ENCODE measurements at regions not wholly inside any gene's neighbourhood (a gene's known extent, or its start where the extent isn't known, plus 50 kb on each side); places are given as distances from the start of the nearest gene placed in this dataset.

DNA sequence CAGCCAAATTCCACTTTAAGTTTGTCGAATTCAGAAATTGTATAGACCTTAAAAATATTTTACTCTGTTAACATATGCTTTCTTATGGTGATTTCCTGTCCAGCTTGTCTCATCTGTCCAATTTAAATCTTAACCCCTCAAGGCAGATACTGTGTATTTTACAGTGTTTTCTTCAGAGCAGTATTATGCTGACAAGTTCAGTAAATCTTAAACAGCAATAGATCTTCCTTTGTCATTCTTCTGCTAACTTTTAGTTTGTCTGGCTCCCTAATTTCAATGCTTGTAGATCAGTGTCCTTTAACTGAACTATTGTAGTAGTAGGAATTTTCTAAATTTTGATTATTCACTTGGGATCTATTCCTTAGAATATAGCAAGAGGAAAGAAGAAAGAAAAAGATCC is 52.8 kb upstream of the MEIS1 start:
- DNase-seq (ENCODE audit: low read depth): no peak

DNA sequence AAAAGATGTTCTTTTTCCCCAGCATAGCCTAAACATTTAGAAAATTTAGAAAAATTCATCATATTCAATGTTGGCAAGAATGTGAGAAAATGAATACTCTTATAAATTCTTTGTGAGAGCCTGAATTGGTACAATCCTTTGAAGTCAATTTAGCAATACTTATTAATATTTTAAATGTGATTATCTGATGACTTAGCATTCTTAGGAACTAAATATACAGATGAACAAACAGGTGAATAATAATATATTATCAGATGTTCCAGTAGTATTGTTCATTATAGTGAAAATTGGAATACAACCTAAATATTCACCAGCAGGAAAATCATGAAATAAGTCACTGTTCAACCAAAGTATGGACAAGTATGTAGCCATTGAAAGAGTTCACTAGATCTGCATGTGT is 55.5 kb upstream of the MEIS1 start:
- no peak for DNase-seq (ENCODE audit: low read depth)

DNA sequence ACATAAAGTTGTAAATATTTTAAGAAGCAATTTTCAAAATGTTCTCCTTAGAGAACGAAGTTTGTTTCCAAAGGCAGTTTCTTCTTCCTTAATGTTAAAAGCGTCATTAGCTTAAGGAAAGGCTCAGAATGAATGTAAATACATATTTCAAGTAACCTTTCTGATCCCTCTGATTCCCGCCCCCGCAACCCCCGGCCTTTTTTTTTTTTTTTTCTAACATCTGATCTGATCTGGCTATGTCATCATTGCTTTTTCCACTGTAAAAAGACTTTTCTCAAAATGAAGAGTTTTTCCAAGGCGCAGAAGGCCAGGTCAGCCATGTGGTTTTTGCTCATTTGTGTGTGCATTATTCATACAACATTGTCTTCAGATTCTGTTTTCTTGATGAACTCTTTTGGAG is 57.1 kb upstream of the MEIS1 start:
- DNase-seq (ENCODE audit: low read depth): no peak

DNA sequence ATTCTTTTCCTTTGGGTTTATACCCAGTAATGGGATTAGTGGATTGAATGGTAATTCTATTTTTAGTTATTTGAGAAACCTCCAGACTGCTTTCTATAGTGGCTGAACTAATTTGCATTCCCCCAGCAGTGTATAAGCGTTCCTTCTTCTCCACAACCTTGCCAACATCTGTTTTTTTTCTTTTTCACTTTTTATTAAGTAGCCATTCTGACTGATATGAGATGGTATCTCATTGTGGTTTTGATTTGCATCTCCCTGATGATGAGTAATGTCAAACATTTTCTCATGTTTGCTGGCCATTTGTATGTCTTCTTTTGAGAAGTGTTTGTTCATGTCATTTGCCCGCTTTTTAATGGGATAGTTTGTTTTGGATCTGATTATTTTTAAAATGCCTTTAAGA is 64.1 kb upstream of the MEIS1 start:
- peak; percentile 8 for DNase-seq (ENCODE audit: low read depth)

DNA sequence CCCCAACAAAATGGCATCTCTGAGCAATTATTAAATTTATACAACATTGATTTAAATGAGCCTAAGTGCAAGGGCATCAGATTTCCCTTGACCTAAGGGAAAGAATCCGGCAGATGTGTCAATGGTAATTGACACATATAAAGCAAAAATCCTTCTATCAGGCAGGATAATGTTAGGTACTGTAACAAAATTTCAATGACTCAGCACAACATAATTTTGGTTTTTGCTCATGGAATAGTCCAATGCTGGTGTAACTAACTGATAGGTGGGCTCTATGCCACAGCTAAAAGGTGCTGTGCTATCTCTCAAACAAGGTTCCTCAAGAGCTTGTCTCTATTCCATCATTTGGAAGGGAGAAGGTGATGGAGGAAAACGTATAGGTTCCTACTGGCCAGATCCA is 68.3 kb upstream of the MEIS1 start:
- DNase-seq (ENCODE audit: low read depth): no peak

DNA sequence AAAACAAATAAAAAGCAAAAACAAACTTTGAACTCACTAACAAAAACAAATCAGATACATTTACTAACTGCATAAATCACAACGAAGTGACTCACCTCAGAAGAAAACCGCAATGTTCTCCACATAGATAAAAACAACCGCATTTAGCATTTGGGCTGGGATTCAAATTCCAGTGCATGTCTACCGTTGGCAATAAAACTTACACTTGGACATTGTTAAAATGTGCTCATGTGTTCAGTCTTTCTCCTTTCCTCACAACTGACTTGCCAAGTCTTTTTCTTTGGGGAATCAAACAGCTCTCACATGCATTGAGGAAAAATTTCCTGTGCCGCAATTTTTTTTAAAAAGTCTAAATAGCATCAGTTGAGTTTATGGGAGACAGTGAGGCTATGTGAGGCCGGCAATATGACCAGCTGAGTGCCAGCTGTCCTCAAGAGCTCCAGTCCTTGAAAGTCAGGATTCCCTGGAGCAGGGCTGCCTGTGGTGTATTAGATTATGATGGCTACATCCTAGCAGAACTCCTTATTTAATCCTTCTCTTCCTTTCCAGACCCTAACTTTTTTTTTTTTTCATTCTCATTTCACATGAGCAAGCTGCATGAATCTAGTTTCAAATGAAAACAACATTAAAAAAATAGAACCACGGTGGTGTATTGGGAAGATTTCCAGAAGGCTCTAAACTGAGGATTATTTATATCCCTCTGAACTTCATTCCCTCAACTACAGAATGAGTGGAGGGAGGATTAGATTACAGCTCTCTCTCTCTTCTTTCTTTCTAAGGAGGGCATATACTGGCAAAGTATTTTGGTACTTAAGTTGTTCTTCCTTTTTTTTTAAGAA is 70.2 kb upstream of the MEIS1 start:
- DNase-seq (ENCODE audit: low read depth): peak; percentile 96

DNA sequence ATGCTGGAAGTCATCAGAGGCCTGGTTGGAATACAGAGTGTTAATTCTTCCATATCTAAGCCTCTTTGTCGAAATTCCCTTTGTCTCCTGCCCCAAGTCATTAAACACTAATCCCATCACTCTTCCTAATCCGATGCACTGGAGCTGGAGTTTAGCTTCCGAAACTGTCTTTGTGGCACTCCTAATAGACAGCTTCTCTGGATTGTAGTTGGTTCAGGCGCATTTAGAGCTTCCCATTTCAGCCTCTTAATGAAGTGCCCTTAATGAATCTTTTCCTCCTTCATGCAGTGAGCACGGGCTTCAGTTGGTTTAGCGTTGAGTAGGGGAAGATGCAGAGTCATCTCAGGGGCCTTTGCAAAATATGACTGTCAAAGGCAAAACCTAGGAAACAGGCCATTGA is 72.2 kb upstream of the MEIS1 start:
- no peak for DNase-seq (ENCODE audit: low read depth)

DNA sequence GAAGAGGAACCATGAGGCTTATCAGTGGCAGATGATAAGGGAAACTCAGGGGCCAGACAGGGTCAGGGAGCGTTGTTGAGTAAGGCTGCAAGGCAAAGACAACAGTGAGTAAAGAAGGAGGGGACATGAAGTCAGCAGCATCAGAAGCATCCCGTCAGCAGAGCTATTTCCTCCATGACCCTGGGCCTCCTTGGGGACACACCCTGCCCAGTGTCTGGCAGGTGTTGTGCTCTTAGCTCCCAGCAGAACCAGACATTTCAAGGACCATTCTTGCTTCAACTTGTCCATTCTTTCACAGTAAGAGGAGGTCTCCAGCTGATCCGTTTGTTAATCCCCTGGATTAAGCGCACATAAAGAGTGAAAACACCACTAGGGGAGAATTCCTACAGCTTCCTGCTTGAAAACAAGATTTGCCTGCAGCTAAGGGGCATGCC is 88.7 kb upstream of the MEIS1 start:
- no peak for DNase-seq (ENCODE audit: low read depth)

DNA sequence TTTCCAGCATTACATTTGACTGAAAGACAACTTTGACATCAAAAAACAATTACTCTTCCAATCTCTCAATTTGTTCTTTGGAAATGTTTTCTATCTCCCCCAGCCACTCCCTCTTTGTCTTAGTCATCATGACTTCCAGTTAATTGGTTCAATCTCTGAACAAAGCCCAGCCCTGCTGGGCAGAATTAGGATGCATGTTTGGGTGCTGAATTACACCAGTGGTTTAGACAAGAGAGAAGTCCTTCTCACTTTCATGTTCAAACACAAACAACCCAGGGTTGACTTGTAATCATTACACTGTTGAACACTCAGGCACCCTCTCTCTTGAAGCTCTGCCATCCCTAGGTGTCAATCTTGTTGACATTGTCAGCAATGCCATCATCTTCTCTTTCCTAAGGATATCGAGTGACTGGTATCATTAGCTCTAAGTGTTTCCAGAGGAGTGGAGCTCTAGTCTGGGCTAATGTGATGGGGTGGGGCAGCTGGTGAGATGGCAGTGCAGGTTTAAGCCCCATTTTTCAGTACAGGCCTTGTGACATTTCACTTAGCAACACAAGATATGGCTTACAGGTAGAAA is 90.8 kb upstream of the MEIS1 start:
- DNase-seq (ENCODE audit: low read depth): no peak

DNA sequence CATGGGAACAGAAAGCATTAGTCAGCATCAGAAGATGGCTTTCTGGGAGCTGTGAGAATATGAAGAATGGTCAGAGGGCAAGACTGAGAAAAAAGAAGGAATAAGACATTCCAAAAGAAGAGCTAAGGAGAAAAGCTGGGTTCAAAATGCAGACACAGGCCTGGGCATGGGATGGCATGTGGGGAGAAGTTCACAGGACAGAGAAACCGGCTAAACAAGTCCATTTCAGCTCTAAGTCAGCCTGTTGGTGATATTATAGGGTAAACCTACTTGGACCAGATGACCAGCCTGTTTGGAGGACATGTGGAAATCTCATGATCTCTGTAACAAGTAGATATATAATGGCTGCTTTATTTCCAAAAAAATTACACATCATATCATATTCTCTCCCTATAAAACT is 91.7 kb upstream of the MEIS1 start:
- no peak for DNase-seq (ENCODE audit: low read depth)

DNA sequence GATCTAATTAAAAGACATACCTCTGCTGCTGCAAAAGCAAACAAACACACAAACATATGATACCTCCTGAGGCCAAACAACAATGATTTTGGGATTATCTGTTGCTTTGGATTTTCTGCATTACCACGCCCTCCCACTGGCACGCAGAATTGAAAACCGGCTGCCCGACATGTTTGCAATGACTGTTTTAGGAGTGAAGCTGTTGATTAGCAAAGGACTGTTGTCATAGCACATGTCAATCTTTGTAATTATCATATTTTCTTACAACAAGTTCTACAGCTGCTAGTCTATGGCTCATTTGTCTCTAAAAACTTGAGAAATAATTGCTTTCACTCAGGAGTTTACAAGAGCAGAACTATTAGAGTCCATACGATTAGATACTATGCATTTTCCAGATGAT is 94.4 kb upstream of the MEIS1 start:
- DNase-seq (ENCODE audit: low read depth): no peak

DNA sequence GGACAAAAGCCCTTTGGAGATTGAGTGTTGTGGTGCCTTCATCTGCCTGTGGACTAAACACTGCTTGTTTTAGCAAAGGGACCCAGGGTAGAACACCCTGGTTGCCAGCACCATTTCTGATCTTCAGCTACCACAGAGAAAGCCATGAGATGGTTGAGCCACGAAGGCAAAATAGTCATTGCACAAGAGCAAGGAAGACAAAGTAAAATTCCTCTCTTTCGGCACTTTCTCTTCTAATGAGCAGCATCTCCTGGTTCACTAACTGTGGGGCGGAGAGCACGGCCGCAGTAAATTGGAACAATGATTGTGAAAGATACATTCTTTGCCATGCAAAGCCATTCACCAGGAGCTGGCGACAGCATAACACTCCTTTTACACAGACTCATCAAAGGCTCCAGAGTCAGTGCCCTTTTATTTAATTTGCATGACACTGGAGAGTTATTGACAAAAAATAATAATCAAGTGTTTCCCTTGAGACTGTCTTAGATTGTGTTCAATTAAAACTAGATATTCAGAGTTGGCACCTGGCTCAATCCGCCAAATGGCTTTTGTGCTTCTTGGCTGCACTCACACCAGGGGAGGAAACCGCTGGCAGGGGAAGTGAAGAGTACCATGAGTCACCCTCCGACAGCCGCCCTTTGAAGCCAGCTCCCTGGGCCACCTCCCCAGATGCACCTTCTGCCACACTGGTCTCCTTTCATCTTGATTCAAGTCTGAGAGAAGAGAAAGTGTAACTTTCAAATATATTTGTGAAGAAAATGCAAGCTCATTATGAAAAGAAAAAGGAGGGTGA is 100.5 kb upstream of the MEIS1 start:
- DNase-seq (ENCODE audit: low read depth): no peak

DNA sequence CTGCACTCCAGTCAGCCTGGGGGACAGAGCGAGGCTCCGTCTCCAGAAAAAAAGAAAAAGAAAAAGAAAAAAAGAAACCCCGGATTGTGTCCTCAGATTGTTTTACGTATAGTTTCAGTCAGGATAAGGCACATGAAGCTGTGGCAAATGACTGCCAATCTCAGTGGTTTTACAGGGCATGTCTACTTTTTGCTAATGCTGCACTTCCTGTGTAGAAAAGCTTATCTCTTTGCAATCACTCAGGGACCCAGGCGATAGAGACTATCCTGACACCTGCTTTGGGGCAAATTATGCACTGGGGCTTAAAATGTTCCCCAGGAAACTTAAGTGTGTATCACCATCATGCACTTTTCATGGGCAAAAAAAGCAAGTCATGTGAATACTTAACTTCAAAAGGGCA is 103.7 kb upstream of the MEIS1 start:
- no peak for DNase-seq (ENCODE audit: low read depth)

DNA sequence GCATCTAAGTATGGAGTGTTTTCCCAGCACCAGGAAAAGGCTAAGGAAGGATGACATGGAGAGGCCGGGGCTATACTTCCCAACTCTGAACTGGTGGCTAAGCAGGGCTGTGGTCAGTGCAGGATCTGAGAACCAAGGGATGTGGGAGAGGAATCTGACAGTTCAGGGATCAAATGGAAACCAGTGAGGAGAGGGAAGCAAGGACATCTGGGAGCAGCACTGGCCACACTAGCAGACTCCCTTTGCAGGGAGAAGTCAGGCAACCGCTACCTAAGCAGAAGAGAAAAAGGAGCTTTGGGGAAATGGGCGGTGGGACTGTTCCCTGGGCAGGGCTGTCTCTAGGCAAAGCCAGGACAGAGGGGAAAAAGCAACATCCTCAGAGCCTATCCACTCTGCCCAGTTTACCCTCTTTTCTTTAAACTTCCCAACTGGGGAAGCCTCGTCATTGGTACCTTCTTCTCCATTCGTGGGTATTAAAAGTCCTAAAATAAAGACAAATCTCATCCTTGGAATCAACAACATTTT is 105.8 kb upstream of the MEIS1 start:
- DNase-seq (ENCODE audit: low read depth): no peak

DNA sequence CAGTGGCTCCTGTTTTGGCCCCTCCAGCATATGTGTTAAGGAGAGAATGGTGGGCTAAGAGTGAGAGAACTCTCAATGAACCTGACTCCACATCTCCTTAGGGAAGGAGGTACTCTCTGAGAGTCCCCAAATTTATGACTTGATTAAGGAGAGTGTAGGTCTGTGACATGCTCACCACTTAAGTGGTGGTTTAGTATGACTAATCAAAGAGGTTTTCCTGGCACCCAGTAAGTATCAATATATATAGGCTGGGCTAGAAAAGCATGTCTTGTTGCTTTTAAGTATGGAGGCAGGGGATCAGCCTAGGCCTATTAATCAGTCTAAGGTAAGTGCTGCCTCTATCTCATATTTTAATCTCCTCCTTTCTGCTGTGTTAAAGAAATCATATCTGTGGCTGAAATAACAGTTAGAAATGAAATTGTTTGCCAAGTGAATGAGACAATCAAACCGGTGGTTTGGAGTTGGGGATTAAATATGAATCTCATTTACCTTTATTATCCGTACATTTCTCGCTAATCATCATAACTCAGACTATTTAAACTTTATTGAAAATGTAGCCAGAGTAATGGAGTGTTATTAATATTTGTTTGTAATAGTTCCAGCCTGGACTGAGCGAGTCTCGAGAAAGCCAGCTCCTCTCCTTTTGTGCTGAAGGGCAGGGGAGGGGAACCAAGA is 107.7 kb upstream of the MEIS1 start:
- no peak for DNase-seq (ENCODE audit: low read depth)

DNA sequence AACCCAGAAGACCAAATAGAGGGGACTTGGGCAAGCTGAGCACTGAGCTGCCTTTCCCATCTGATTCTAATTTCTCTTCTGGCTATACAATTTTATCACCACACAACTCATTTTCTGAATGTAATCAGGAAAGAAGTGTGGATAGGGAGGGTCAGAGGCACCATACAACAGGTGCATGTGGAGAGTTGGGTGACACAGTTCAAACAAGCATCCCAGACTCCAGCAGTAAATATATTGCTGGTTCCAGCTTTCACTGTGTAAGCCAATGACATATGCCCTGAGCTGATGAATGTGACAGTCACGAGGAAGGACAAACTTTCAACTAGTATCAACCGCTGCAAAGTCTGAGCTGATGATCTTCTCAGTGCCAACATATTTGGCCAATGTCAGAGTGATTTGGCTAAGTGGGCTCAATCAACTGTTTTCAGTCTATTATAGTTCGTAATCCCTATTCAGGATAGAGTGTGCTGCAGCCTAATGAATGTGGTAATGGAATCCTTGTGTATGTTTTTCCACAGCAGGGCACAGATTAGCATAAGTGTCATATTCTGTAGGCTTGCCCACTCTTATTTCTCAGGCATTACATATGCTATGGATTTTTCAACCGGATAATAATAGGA is 109.9 kb upstream of the MEIS1 start:
- DNase-seq (ENCODE audit: low read depth): no peak

DNA sequence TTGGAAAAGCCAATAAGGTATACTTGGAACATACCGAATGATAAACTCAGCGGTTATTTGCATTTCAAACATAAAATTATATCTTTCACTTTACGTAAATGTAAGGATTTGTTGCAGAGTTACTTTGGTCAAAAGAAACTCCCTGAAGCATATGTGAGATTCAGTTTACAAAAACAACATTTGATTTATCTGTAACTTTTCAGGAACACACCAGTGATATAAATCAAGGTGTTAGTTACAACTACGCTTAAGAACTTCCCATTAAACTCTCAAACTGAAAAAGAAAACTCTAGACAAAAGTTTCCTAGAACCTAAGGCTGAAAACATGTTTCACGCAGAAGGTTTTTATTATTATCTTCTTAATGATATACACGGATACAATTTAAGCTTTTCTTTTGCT is 110.6 kb upstream of the MEIS1 start:
- no peak for DNase-seq (ENCODE audit: low read depth)

DNA sequence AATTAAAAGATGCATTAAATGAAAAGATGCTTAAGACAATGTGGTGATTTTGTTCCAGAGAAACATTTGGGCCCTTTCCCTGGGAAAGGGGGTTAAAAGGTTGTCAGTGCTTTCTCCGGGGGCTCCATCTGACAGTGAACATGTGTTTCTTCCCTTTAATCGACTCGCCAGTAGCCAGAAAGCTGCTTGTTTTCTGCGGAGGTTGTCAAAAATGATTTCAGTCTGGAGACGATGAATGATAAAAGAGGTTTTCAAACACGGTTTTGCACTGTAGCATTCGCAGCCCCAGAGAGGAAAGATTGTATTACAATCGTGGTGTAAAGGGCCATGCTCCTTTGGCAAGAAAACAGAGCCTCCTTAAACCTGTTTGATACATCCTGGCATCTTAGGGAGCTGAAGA is 111.5 kb upstream of the MEIS1 start:
- no peak for DNase-seq (ENCODE audit: low read depth)

DNA sequence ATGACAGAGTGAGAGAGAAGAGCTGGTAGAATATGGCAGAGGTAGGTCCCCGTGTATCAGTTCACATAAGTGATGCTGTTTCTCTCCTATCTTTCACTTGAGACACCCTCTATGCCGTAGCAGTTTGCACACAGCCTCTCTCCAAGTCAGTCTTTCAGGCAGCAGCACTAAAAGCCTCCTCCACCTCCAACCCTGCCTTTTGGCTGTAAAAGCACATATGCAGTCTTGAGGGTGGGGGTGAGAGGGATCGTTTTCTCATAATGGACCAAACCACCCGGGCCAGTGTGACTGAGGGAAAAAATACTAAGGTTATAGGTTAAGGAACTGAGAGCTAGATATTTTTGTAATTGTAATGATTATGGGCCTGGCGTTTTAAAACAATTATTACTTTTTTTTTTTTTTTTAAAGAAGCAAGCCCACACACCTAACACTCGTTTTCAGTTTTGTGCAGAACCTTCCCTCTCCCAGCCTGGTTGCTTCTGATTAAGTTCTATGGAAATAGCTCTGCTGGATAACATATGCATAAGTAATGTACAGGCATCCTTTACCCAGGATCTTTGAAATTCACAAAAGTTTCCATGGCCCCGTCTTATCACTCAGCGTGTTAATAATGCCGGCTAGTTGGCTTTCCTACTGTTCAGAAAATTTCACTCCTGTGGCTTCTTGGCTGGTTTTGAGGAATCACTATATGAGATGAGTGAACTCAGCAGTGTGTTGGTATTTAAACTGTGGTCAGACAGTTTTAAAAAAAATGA is 112.2 kb upstream of the MEIS1 start:
- DNase-seq (ENCODE audit: low read depth): no peak

DNA sequence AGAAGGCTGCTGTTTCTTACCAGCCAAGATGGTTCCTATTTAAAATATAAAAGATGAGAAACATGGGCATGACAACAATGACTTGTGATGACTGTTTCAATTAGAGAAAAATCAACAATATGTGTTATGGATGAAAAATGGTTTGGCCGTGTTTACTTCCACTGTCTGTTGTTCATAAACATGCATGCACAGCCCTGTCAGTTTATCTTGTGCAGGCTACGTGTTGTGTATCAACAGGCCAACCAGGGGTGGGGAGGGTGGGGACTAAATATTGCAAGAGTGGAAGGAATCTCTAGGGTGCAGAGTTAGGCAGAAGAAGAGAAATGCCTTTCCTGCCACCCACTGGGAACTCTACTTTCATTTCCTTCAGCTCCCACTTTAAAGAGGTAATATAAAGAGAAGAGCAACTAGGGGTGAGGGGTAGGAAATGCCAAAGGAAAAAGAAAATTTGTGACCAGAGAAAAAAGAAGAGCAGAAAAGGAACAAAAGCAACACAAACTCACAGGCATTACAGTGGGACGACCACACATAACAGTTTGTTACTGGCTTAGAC is 116.8 kb upstream of the MEIS1 start:
- DNase-seq (ENCODE audit: low read depth): no peak

Measured in amniotic epithelial cell (primary cell).